HCEC 1CT (cell line): ENCODE measurements at regions not wholly inside any gene's neighbourhood (a gene's known extent, or its start where the extent isn't known, plus 50 kb on each side); places are given as distances from the start of the nearest gene placed in this dataset.

Source experiments
- DNase-seq: peaks from one replicate; pipeline ENCODE4 v3.0.0-alpha.2; 2017

DNA sequence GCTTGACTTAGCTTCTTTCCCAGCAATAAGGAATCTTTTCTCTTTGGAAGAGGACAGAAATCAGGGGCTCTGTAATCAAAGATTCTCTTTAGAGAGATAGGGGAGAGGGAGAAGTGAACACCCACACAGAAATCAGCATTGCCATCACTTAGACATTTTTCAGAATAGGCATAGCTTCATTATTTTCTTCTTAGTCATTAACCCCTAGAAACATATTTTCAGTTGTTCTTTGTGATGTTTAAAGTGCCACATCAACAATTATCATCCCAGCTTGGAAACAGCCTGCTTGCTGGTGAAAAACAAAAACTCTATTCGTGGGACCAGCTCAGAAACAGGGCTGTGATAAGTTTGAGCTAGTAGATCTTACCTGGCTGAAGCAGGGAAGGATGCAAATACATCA lies 88.3 kb upstream of the SLC44A3 start:
- peak; percentile 55 for DNase-seq

GRCh38 chr1:94730450-94730849 lies 89.7 kb upstream of the SLC44A3 start:
- DNase-seq = no peak

DNA sequence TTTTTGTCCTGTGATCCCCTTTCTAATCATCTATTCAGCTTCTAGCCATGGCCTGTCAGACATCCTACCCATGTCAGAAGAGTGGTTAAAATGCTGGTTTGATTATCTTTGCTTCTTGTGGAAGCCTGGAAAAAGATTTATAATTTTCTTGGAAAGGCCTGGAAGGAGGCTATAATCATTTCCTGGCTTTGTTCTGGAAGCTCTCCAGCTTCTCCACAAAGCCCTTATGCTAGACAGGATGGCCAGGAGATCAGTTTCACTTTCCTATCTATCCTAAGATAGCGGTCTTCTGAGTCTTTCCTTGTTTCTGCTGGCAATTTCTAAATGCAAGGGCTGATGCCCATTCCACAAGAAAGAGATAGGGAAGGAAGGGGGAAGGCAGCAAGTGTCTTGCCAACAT lies 90.9 kb upstream of the SLC44A3 start:
- peak; percentile 72 for DNase-seq

DNA sequence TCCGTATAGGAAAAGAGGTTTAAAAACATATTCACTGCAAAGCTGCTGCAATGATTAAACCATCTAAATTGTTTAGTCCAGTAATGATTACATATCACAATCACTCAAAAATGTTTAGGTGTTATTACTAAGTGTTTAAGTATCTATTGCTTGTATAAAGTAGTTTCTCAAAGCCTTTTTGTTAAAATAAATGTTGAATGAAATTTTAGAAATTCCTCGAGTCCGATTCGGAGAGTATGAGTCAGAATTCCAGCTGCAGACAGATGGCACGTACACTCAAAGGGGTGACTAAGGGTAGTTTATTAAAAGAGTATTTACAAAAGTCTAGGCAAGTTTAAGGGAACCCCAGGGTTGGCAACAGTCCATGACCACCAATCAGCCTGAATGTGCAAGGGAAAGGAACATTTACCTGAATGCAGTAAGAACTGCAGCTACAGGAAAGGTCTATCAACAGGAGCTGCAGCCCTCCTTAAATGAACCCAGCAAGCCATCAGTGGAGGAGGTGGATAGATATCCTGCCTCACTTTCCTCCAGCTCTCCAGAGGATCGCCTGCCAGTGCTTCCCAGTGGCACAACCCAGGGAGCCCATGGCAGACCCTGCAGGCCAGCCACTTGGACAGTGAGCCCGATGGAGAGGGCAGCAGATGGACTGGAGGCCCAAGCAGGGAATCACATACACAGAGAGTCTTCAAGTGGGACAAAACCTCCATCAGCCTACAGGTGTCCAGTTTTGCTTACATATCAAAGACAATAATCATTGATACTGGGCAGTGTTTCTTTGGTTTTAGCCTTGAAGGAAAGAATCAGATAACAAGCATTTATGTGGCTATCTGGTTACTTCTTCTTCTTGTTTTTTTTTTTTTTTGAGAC lies 92.1 kb upstream of the SLC44A3 start:
- peak; percentile 99 for DNase-seq

DNA sequence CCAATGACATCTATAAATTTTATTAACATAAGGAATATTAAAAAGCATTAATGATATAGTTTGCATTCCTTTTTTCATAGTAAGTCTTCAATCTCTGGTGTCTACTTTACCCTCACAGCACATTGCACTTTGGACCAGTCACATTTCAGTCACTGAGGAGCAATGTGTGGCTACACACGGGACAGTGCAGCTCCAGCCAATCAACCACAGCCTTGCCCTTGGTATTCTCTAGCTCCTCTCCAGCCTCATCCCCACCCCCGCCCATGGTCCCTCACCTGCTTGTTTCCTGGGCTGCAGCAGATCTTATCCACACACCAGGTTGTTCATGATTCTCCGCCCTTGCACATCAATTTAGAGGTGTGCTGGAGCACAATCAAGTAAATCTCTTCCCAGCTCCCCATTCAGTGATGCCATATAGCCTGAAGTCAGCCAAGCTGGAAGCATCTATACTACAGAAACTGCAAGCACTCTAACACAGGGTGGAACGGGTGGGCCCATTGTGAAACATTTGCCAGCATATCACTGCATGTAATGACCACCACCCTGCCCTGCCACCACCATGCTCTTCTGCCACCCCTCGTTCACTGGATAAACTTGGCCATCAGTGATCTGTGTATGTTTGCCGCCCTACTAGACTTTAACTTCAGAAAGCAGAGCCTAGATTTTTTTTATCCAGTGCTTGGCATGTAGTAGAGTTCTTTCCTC lies 93.0 kb upstream of the SLC44A3 start:
- no peak for DNase-seq

DNA sequence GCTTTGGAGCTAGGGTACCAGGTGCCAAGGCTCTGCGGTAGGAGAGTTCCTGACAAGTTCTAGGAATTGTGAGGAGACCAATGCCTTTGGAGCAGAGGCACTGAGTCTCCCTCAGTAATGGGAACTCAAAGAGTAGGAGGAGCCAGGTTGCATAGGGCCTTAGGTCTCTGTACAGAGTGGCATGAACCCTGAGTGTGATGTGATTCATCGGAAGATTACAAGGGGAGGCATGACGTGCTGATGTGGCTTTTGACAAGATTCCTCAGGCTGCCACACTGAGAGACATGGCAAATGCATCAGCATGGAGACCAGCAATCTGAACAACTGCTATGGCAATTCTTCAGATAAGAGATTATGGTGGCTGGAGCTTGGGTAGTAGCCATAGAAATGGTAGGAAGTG lies 94.6 kb upstream of the SLC44A3 start:
- peak; percentile 85 for DNase-seq

DNA sequence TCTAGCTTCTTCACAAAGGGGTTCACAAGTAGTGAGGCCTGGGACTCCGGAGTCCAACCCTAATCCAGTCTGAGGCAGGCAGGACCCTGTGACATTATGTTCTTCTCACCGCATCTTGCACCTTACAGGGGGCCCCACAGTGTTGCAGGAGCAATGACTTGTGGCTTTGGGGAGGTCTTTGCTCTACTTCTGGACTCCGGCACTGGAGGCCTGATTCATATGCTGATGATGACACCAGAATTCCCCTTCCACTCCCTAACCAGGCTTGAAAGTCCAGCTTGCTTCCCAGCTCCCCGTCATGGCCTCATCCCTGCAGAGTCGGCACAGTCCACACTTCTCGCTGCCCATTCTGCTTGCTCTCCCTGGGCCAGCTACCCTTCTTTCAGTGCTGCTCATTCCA lies 96.3 kb upstream of the SLC44A3 start:
- DNase-seq = peak; percentile 36

GRCh38 chr1:94723463-94723862 lies 96.7 kb upstream of the SLC44A3 start:
- no peak for DNase-seq

DNA sequence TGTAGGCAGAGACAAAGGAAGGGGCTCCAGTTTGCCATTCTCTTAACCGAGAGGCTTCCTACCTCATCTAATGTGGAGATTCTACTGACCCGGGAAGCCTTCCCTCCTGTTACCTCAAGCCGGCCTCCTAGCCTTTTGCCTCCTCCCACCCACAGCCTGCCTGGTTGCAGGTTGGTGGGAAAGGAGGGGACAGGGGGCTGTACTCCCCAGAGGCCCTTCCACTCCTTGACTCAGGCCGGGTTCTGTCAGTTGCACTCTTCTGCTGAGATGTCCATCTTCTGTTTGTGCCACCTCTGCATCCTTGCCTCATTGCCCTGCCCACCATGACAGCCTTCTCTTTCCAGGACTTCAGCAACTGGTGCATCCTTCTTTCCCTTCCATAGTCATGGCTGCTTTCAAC lies 98.0 kb upstream of the SLC44A3 start:
- DNase-seq = no peak

DNA sequence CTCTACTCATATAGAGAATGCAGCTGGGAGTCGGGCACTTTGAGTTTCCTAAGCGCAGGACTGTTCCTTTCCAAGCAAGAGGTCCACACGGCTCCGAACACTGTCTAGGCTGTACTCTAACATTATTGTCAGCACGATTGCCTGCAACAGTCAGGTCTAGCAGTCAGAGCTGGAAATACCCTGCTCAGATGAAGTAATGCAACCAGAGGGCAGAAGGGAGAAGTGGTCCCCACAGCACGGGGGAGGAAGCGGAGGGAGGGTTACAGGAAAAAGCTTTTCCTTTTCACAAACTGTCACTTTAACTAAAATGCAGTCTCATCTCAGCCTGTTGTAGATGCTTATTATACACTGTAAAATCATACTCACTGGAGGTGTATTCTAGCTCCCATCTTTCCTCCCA lies 98.9 kb upstream of the SLC44A3 start:
- no peak for DNase-seq

DNA sequence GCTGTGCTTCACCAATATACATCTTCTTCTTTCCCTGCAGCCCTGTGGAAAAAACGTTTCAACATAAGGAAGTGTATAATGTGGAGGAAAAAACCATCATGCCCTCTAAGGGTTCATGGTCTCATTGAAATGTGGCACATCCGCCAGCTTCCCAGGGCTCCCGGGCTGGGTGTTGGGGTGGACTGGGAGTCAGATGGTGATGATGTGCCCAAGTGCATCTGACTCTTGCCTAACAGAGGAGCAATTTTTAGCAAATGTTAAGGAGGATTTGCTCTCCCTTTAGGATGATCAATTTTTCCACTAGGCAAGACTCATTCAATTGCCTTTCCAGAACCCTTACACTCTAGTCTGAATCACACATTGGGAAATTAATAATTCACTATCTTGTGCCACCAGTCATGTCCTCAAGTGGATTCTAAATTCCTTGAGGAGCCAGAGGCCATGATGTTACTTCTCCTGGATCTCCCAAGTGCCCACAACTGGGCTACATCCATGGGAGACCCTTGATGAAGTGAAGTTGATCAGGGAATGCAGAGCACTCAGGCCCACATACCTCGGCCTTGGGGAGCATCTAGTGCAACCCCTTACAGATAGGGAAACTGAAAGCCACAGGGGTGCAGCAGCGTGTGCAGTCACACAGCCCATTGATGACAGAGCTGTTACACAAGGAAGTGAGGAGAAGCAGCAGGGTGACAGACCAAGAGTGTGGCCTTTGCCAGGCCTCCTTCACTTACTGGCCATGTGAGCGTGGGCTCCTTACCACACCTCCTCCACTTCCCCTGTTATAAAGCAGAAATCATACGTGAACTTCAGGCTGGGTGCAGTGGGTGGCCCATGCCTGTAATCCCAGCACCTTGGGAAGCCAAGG lies 100.0 kb upstream of the SLC44A3 start:
- no peak for DNase-seq

DNA sequence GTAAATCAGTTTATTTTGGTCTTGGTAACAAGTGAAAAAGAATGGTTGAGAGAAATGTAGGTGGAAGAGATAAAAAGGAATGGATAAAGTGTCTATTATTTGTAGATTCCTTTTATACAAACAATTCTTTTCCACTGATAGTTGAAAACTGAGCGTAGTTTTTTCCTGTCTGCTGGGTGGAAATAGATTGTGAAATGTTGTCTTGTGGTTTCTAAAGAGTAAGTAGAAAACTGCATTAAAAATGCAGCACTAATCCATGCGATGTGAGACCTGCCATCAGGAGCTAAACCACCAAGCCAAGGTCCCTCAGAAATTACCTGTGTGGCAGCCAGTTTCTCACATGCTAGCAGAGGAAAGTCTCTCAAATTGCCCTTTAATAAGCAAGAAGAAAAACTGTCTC lies 103.2 kb upstream of the SLC44A3 start:
- DNase-seq = peak; percentile 47

DNA sequence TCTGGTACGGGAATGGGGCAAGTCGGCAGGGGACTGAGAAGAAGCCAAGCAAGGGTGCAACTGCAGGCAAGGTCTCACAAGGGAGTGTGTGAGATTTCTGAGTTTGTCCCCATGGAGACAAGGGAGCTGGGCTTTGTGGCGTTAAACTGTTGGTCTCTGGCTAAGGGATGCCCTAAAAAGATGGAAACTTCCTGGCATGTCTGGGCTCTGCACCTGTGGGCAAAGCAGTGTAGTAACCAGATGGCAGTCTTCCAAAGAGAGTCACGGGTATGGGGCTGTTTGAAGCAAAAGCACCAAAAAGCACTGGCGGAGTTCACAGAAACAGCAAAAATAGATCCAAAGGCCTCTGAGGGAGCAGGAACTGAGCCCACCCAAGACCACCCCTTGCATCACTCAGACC lies 104.8 kb upstream of the SLC44A3 start:
- no peak for DNase-seq

GRCh38 chr1:94714552-94714951 lies 105.6 kb upstream of the SLC44A3 start:
- DNase-seq = no peak

- no peak for DNase-seq
Measured at GRCh38 chr1:94714152-94714551, 106.0 kb upstream of the SLC44A3 start.

GRCh38 chr1:94713472-94714141 lies 106.5 kb upstream of the SLC44A3 start:
- DNase-seq = peak; percentile 100

DNA sequence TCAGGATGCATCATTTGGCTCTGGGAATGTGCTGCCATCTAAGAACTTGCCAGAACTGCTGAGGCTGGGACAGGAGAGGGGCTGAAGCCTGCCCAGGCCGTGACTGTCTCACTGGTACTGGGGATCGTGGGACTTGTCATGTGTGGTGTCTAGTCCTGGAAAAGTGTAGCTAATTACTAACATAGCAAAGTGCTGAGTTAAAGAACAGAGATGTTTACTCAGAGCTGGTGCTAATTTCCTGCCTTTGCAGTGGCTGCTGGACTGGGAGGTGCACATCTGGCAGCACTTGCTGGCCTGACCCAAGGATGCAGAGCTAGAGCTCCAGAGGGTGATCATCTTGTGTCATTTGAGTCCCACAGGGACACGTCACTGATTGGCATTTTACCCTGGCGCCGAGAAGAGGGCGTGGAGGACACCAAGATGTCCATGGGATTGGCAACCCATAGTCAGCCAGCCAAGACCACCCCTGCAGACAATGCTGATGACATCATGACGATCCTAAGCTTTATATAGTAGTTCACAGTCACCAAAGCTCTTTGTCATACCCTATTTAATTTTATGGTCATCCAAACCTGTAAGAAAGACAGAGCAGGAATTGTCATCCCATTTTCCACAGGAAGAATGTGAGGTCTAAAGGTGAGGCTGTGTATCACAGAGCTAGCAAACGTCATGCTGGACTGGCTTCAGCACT lies 110.1 kb upstream of the SLC44A3 start:
- peak; percentile 84 for DNase-seq

DNA sequence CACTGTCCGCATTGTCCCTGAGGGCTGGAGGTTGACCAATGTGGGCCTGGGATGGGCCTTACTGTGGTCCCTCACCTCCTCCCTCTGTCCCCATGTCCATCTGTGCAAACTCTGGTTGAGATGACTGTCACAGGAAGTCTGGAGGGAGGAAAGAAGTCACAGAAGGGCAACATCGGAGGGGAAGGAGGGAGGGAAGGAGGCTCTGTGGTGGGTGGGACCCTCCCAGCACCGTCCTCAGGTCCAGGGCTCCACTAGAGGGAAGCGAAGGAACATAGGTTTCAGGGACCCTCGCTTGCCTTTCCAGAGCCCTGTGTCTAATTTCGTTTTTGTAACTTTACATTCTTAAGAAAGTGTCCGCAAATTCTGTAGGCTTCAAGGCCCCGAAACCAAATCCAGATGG lies 111.3 kb upstream of the SLC44A3 start:
- no peak for DNase-seq

DNA sequence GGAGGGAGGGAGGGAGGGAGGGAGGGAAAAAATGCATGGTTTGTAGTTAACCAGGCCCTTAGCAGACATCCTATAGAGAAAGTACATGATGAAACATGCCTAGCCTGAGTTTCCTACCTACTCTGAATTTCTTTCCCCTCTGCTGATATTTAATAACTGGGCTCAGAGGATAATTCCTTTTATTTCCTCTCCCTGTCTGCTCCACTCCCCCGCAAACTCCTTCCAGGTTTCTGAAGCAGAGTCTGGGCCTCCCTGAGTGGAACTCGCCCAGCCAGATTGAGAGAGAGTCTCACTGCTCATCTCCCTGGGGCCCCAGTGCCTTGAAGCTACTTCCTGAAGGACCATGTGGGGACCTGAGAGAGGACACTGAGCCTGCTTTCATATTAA lies 111.9 kb upstream of the SLC44A3 start:
- no peak for DNase-seq

DNA sequence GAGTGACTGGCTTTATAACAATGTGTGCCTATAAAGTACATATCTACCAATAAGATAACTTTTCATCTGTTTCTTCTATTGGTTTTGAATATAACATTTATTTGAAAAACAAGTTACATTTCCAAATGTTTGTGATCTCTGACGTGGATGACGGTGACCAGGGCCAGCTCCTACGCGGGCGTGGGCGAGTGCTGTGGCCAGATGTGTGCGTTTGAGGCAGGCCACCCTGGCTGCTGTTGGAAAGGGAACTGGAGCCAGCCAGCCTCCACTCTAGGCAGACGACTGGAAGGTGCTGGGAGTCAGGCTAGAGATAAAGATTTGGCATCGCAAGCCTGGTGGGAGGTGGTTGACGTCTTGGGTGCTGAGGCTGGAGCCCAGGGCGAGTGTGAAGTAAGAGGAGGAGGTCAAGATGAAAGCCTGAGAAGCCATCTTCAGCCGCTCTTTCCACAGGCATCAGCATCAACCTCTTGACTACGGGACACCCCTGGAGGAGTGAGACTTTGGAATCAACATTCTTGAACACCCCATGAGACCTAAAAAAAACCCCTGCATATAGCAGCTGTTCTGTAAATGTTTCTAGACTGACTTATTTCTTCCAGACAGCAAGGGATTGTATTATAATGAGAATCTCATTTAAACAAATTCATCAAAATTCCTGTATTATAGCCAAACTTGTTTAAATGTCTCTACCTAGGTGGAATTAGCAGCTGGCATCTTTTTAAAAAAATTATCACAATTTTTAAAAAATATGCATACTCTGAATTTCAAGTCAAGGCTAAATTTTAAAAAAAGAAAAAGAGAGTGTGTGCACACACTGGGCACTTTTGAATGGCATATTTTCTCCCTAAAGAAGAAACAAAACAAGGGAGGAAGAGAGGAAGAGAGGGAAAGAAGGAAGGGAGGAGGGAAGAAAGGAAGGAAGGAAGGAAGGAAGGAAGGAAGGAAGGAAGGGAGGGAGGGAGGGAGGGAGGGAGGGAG lies 112.5 kb upstream of the SLC44A3 start:
- DNase-seq = no peak

DNA sequence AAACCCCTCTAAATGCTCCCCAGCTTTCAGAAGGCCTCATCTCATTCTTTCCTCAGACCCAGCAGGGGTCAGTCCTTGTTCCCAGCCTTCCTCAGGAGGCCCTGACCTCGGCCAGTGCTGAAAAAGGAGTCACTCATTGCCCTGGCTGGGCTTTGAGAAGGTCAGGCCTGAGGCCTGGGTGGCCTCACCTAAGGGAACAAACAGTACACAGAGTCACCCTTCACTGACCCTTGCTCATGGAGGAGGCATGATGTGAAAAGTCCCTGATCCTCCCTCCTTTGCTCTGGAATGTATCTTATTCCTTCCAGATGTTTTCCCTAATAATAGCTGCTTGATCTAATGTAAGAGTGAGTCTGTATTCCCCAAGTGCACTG lies 117.7 kb upstream of the SLC44A3 start:
- DNase-seq = peak; percentile 78
